ENCODE measurements at regions not wholly inside any gene's neighbourhood (a gene's known extent, or its start where the extent isn't known, plus 50 kb on each side); places are given as distances from the start of the nearest gene placed in this dataset.

- no peak for TF ChIP-seq CTCF (IDR thresholded peaks at IDR 0.05)
- TF ChIP-seq POLR2A (IDR thresholded peaks at IDR 0.05), result no peak
These were observed 129.0 kb upstream of the NFIB start for GRCh38 chr9:14442956-14443355.

All from Peyer's patch (tissue), 4 donors.